ENCODE measurements at regions not wholly inside any gene's neighbourhood (a gene's known extent, or its start where the extent isn't known, plus 50 kb on each side); places are given as distances from the start of the nearest gene placed in this dataset.

GRCh38 chr5:124581738-124582560 lies 164.5 kb downstream of the ZNF608 start:
- no peak for DNase-seq

DNA sequence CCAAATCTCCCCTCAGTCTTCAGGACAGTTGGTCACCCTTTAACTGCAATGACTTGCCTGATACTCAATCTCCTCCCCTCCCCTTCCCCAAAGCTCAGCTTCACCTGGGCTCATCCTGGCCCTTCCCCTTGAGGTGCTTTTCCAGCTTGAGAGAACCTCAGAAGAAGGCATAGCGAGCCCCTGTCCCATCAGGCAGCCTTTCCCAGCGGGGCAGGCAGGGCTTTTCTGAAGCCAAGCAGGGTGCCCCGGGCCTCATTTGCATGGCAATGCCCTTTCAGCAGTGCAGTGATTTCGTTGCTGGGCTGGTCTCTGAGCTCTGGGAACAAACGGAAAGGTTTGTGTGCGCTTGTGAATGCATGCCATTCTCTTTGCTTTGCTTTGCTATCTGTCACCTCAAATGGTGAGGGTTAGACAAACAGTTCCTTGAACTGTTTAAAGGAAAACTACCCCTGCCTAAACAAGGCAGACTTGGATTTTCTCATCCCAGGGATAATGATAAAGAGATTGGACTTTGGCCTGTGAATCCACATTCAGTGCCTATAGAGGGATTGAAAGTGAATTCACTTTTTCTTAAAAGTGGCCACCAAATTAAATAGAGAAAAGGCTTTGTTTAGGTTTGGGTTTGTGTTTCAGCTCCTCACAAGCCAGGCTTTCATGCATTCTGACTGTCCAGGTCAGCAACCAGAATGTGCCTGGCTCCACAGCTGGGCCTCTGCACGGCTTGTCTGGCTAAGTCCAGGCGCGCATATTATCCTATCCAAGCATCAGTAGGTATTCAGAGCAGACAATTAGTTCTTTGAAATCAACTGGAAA lies 165.3 kb downstream of the ZNF608 start:
- DNase-seq = no peak

DNA sequence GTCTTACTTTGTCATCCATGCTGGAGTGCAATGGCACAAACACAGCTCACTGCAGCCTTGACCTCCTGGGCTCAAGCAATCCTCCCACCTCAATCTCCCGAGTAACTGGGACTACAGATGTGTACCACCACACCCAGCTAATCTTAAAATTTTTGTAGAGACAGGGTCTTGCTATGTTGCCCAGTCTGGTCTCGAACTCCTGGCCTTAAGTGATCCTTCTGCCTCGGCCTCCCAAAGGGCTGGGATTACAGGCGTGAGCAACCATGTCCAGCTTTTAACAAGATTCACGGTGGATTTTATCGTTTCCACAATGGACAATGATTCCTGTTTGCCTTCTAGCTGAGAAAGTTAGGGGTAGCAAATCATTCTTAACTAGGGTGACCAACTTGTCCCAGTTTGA lies 165.9 kb downstream of the ZNF608 start:
- DNase-seq = no peak

DNA sequence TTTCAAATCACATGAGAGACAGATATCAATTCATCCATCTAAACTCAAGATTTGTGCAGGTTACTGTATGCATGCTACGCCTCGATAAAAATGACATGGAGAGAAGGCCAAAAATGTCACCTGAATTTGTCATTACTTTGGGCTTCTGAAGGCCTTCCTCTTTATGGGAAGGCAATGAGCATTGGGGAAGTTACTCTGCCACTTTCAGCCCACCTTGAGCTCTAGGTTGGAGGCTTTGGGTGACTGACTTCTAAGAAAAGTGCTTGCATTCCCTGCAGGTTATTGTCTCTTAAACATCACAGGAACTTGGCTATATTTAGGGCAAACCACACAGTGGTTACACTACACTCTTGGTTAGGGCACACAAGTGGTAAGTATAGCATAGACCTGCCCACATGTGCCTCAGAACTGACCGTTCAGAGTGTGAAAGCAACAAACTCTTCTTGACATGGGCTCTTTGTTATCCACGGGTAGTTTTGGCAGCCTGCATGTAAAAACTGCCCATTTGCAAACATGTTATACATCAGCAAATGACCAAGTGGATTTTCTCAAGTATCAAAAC lies 169.5 kb downstream of the ZNF608 start:
- DNase-seq = no peak

DNA sequence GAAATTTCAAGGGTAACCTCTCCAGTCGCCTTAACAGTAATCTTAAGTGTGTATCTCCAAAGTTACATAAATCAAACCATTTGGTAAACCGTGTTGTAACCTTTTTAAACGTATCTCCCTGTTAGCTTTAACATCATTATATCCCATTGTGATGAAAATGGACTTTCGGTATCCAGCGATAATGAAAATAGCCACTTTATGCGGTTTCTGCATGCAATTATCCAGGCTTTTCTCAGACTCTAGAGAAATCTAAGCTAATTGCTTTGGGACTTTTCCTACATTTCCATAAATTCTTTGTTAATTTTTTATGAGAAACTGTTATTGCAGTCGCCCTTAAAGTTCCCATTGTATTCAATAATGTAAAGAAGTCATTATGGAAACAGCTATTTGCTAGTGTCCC lies 170.7 kb downstream of the ZNF608 start:
- no peak for DNase-seq

- DNase-seq = no peak
Observed at GRCh38 chr5:124574521-124575436, 171.7 kb downstream of the ZNF608 start.

GRCh38 chr5:124572971-124573370 lies 173.5 kb downstream of the ZNF608 start:
- DNase-seq = no peak

GRCh38 chr5:124570285-124571035 lies 176.0 kb downstream of the ZNF608 start:
- no peak for DNase-seq

GRCh38 chr5:124566875-124567450 lies 179.5 kb downstream of the ZNF608 start:
- no peak for DNase-seq

DNA sequence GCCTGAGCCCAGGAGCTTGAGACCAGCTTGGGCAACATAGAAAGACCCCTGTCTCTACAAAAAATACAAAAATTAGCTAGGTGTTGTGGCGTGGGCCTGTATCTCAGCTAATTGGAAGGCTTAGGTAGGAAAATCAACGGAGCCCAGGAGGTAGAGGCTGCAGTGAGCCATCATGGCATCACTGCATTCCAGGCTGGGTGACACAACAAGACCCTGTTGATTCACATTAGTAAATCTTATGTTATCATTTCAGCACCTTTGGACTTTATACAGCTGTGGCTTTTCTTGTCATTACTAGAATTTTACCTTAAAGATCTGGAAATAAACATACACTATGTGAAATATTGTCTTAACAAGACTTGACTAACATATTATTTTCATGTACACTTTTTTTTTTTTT lies 185.0 kb downstream of the ZNF608 start:
- no peak for DNase-seq

GRCh38 chr5:124560370-124560769 lies 186.1 kb downstream of the ZNF608 start:
- no peak for DNase-seq

- DNase-seq = no peak
Observed at GRCh38 chr5:124557761-124558160, 188.7 kb downstream of the ZNF608 start.

DNA sequence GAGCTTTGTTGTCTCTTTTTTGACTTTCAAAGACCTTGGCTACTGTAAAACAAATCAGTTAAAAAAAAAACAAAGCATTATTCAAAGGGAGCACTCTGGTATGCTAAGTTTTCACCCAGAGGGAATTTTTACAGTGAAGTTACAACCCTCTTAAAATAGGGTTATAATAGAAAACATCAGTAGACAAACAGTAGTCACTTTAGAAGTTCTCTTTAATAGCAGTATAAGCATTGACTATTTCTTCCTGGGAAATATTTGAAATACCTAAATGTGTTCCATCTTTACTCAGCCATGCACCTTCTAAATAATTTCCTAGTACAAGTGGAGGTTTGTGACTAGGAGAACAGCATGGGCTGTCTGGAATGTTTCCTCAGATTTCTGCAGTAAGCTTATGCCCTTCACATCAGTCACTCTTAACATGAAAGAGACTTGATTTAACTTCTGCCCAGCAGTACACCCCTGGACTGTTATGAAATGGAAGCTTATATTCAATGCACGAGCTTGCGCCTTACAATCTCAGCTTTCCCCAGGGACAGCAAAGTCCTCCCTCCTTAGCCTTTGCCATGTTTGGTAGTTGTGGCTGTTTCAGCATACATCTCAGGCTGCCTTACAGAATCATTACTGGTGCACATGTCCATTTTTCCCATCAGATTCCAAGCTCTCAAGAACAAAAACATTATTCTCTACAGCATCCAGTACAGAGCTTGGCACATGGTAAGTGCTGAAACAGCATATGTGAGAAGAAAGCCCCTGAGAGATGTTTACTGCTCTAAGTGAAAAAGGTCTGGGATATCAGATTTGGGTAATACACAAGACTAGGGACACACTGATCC lies 191.5 kb downstream of the ZNF608 start:
- DNase-seq = no peak

GRCh38 chr5:124553911-124554310 lies 192.5 kb downstream of the ZNF608 start:
- no peak for DNase-seq

- no peak for DNase-seq
Observed at GRCh38 chr5:124552526-124552925, 193.9 kb downstream of the ZNF608 start.

DNA sequence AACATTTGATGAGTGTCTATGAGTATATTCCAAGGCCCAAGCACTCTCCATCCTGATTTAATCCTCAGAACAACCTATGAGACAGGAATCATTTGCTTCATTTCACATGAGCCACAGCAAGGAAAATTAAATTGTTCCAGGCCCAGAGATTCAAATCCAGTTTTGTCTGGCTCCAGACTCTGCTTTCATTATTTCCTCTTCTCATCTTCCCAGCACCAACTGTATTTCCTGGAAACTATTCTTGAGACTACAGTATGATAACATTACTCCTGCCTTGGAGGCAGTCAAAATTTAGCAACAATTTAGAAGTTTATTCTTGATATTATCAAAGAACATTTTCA lies 194.5 kb downstream of the ZNF608 start:
- DNase-seq = no peak

- DNase-seq = no peak
Observed at GRCh38 chr5:124550731-124551130, 195.7 kb downstream of the ZNF608 start.

DNA sequence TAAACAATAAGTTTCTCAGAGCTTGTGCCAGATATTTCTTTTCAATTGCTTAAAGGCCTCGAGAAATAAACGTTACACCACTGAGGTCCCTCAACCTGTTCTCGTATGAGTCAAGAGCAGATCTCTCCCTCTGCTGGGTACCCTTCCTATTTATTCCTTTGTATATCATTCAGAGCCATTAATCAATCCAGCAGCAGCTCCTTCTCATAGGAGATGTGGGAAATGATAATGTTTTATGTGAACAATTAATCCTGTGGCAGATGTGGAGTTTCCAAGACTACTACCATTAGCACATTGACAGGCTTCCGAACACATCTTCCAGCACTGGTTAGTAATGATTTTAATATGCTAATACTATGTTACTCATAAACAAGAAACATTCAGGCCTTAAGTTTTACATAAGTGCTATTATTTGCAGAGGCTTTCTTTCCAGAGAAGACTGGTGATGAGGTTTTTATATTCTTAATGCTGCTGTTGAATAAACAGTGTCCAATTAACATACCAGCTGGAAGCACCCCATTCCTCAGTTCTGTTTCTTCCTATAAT lies 196.5 kb downstream of the ZNF608 start:
- DNase-seq = no peak

DNA sequence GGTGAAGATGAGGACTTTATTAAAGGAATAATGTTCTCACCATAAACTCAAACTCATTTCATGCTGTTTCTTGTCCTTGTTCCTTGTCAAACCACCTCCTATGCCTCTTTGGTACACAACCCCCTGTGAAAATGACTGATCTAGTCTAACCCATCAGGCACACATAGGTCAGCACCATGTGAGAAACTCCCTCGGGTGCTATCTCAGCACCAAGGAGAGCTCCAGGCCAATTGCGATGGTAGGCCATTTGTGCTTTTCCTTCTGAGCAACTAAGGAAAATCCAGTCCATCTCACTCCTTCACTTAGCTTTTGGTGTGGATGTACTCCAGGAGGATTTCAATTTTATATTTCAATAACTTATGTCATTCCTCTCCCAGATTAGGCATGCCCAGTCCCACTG lies 199.8 kb downstream of the ZNF608 start:
- no peak for DNase-seq

GRCh38 chr5:124544366-124545055 lies 201.9 kb downstream of the ZNF608 start:
- DNase-seq = no peak

Data from effector CD8-positive, alpha-beta T cell (primary cell).